ENCODE measurements at regions not wholly inside any gene's neighbourhood (a gene's known extent, or its start where the extent isn't known, plus 50 kb on each side); places are given as distances from the start of the nearest gene placed in this dataset.

GRCh38 chr11:86743223-86744118 is 56.9 kb upstream of the PRSS23 start:
- Histone ChIP-seq H3K79me1 (ENCODE audit: low read depth, low read length) (no peaks in the 10 kb centered on the region), H3K4me2 (ENCODE audit: insufficient read depth in 1 of 2, low read depth in 2 of 2, low read length in 2 of 2) (no peak overlapping the region), H2BK12ac (ENCODE audit: low read depth, low read length) (no peak overlapping the region; the same call in 1 of the 2 replicates), H2BK120ac (replicated peaks; ENCODE audit: low read depth, low read length) (no peak overlapping the region), H2AK5ac (ENCODE audit: low read depth, low read length) (no peak overlapping the region), H4K20me1 (replicated peaks in 1 of 2; ENCODE audit: control insufficient read depth in 1 of 2, insufficient read depth in 2 of 2, low read length in 2 of 2) (no peaks in the 10 kb centered on the region), H4K8ac (ENCODE audit: extremely low read depth, insufficient read depth, low read length) (no peak overlapping the region), H3K4me1 (replicated peaks in 1 of 4; ENCODE audit: control insufficient read depth in 3 of 4, insufficient read depth in 4 of 4, low read length in 3 of 4) (peaks cover 0 to 14% (median 7%) of the 10 kb centered on the region in 4 experiments; a peak in 4 of 7 replicates), H3K9me3 (ENCODE audit: insufficient read depth in 2 of 2, low read depth in 1 of 2, low read length in 1 of 2) (no peaks in the 10 kb centered on the region), H3K14ac (ENCODE audit: insufficient read length) (no peak overlapping the region), H3K27me3 (replicated peaks in 1 of 4; ENCODE audit: control insufficient read depth in 3 of 4, extremely low read depth in 1 of 4, insufficient read depth in 3 of 4, low read length in 3 of 4) (no peaks in the 10 kb centered on the region), H2BK5ac (ENCODE audit: low read depth, low read length) (no peak overlapping the region), H3K9ac (replicated peaks in 1 of 4; ENCODE audit: extremely low read depth in 1 of 4, low read depth in 3 of 4, low read length in 3 of 4) (no peak overlapping the region), H2BK15ac (ENCODE audit: low read length) (no peak overlapping the region), H2AFZ (ENCODE audit: low read length) (no peak overlapping the region), H3K27ac (ENCODE audit: low read depth, low read length) (no peak overlapping the region), H4K91ac (replicated peaks; ENCODE audit: insufficient read length, low read length) (no peak overlapping the region), H3K4me3 (ENCODE audit: extremely low read depth in 1 of 4, insufficient read depth in 2 of 4, low read depth in 3 of 4, low read length in 4 of 4) (no peak overlapping the region), H3K36me3 (ENCODE audit: control insufficient read depth in 2 of 4, insufficient read depth in 4 of 4, low read length in 3 of 4) (no peaks in the 10 kb centered on the region), H3K56ac (replicated peaks; ENCODE audit: insufficient read length, low read depth, low read length) (no peak overlapping the region), H3K79me2 (ENCODE audit: control insufficient read depth in 1 of 2, insufficient read depth in 2 of 2, low read length in 2 of 2) (no peaks in the 10 kb centered on the region), H2BK20ac (ENCODE audit: low read length) (no peak overlapping the region), H3K23ac (ENCODE audit: insufficient read length) (no peak overlapping the region), H4K5ac (ENCODE audit: insufficient read length, low read depth, low read length) (no peak overlapping the region), H3K23me2 (ENCODE audit: low read depth, low read length) (no peaks in the 10 kb centered on the region), H3K4ac (replicated peaks; ENCODE audit: insufficient read length, low read depth, low read length) (no peak overlapping the region), H3K18ac (ENCODE audit: extremely low read depth, low read length) (no peak overlapping the region)
- CTCF ChIA-PET (ENCODE audit: partially characterized antibody) = no interaction called here
- POLR2A ChIA-PET (ENCODE audit: partially characterized antibody) = no interaction called here
- FAIRE-seq (no peak), DNase-seq (ENCODE audit: low read depth in 1 of 2, low spot score in 2 of 2) (no peak)
- WGBS, 2 experiments (ENCODE audit: extremely low coverage in 1 of 2, insufficient coverage in 1 of 2, insufficient read length in 1 of 2, insufficient replicate concordance in 2 of 2, low coverage in 1 of 2, low lambda C conversion rate in 2 of 2, missing lambda C conversion rate in 1 of 2) = 88% methylated on average over 7 of the region's 7 CpGs; no CpG with 5 or more reads in 1 of the 2 experiments
- TF ChIP-seq SIN3A (conservative IDR thresholded peaks at IDR 0.05 in 1 of 2, IDR thresholded peaks at IDR 0.05 in 1 of 2; ENCODE audit: low read depth in 1 of 2, low read length in 2 of 2) (no peak), HDAC2 (IDR thresholded peaks at IDR 0.05; ENCODE audit: borderline replicate concordance in 1 of 2, low read depth in 2 of 2, low read length in 2 of 2) (no peak), BCL11A (IDR thresholded peaks at IDR 0.05; ENCODE audit: low read depth in 2 of 2, low read length in 2 of 2) (no peak), RAD21 (IDR thresholded peaks at IDR 0.05 in 1 of 2, conservative IDR thresholded peaks at IDR 0.05 in 1 of 2; ENCODE audit: low read depth in 2 of 2, low read length in 2 of 2) (no peak), MAX (IDR thresholded peaks at IDR 0.05) (no peak), RXRA (IDR thresholded peaks at IDR 0.05; ENCODE audit: insufficient read depth, low read depth, low read length) (no peak), SP1 (IDR thresholded peaks at IDR 0.05; ENCODE audit: low read depth, low read length) (no peak), BRCA1 (IDR thresholded peaks at IDR 0.05; ENCODE audit: low read depth, low read length) (no peak), MAFK (IDR thresholded peaks at IDR 0.05; ENCODE audit: low read depth, low read length) (no peak), EGR1 (IDR thresholded peaks at IDR 0.05; ENCODE audit: borderline replicate concordance, low read depth, low read length) (no peak), ASH2L (IDR thresholded peaks at IDR 0.05; ENCODE audit: low read length) (no peak), FOSL1 (IDR thresholded peaks at IDR 0.05; ENCODE audit: insufficient read depth, low read depth, low read length) (no peak)
